Astrocyte (in vitro differentiated cells and primary cell): ENCODE measurements at regions not wholly inside any gene's neighbourhood (a gene's known extent, or its start where the extent isn't known, plus 50 kb on each side); places are given as distances from the start of the nearest gene placed in this dataset.

Experiments
- DNase-seq: peaks from one replicate; pipeline ENCODE4 v3.0.0-alpha.2; 2010; ENCODE audit warnings: low read depth
- FAIRE-seq: peaks from 2 replicates; lab custom pipeline; 2011; peaks lifted over from hg19 to GRCh38; lab: Jason Lieb, UNC
- H2AFZ ChIP-seq: 2 replicates; pipeline ENCODE4 v1.6.0; 2012; ENCODE audit warnings: low read depth, low read length, inconsistent platforms
- H3K27ac ChIP-seq: 2 replicates; pipeline ENCODE4 v1.5.1; 2011; ENCODE audit warnings: low read depth, low read length, inconsistent platforms
- H3K27me3 ChIP-seq: 2 replicates; pipeline ENCODE4 v1.6.0; 2011; ENCODE audit warnings: low read length, inconsistent platforms; ENCODE audit not compliant: insufficient read depth
- H3K36me3 ChIP-seq: 2 replicates; pipeline ENCODE4 v1.5.1; 2011; ENCODE audit warnings: low read length, inconsistent platforms; ENCODE audit not compliant: insufficient read depth
- H3K4me1 ChIP-seq: 2 replicates; pipeline ENCODE4 v1.5.1; 2011; ENCODE audit warnings: low read length, inconsistent platforms; ENCODE audit not compliant: insufficient read depth
- H3K4me2 ChIP-seq: 2 replicates; pipeline ENCODE4 v1.6.0; 2012; ENCODE audit warnings: low read length, inconsistent platforms
- H3K4me3 ChIP-seq: 2 replicates; pipeline ENCODE4 v1.5.1; 2011; ENCODE audit warnings: low read depth, mild to moderate bottlenecking, low read length, inconsistent platforms; ENCODE audit not compliant: insufficient read depth
- H3K79me2 ChIP-seq: 2 replicates; pipeline ENCODE4 v1.6.0; 2012; ENCODE audit warnings: mild to moderate bottlenecking, low read length, inconsistent platforms; ENCODE audit not compliant: insufficient read depth
- H3K9ac ChIP-seq: 2 replicates; pipeline ENCODE4 v1.6.0; 2012; ENCODE audit warnings: mild to moderate bottlenecking, low read length, inconsistent platforms
- H3K9me3 ChIP-seq: 2 replicates; pipeline ENCODE4 v1.5.1; 2012; ENCODE audit warnings: low read depth, mild to moderate bottlenecking, low read length, inconsistent platforms; ENCODE audit not compliant: insufficient read depth
- H4K20me1 ChIP-seq: 2 replicates; pipeline ENCODE4 v1.6.0; 2012; ENCODE audit warnings: low read length, inconsistent platforms; ENCODE audit not compliant: insufficient read depth
- H3K27ac Mint-ChIP-seq: one replicate; pipeline ENCODE4 v1.8.0; 2021; ENCODE audit warnings: mild to moderate bottlenecking, mixed read lengths; ENCODE audit not compliant: unreplicated experiment
- H3K27me3 Mint-ChIP-seq: one replicate; pipeline ENCODE4 v1.8.0; 2021; ENCODE audit warnings: low read depth, mixed read lengths; ENCODE audit not compliant: unreplicated experiment
- H3K36me3 Mint-ChIP-seq: one replicate; pipeline ENCODE4 v1.8.0; 2021; ENCODE audit warnings: low read depth, mixed read lengths; ENCODE audit not compliant: unreplicated experiment
- H3K4me1 Mint-ChIP-seq: one replicate; pipeline ENCODE4 v1.8.0; 2021; ENCODE audit warnings: low read depth, mixed read lengths; ENCODE audit not compliant: unreplicated experiment
- H3K4me3 Mint-ChIP-seq: one replicate; pipeline ENCODE4 v1.8.0; 2021; ENCODE audit warnings: mild to moderate bottlenecking, moderate library complexity, mixed read lengths; ENCODE audit not compliant: unreplicated experiment
- H3K9me3 Mint-ChIP-seq: one replicate; pipeline ENCODE4 v1.8.0; 2021; ENCODE audit warnings: mild to moderate bottlenecking, mixed read lengths; ENCODE audit not compliant: unreplicated experiment
- CTCF ChIP-seq: IDR thresholded peaks from 2 replicates; pipeline ENCODE4 v1.5.1; 2011; ENCODE audit warnings: low read depth, mild to moderate bottlenecking, inconsistent platforms, low read length, moderate library complexity; ENCODE audit not compliant: insufficient read depth
- EZH2 ChIP-seq: IDR thresholded peaks from 2 replicates; pipeline ENCODE4 v1.6.1; 2012; ENCODE audit warnings: mild to moderate bottlenecking, low read length, inconsistent platforms; ENCODE audit not compliant: insufficient read depth

- peaks cover 2% of the 10 kb centered on the region for H3K36me3 Mint-ChIP-seq
- Histone ChIP-seq H3K9me3 (no peaks in the 10 kb centered on the region), H3K27ac (no peak overlapping the region), H3K4me1 (peaks cover 5% of the 10 kb centered on the region), H3K4me2 (no peak overlapping the region), H4K20me1 (no peaks in the 10 kb centered on the region), H3K36me3 (no peaks in the 10 kb centered on the region), H3K79me2 (no peaks in the 10 kb centered on the region), H2AFZ (no peak overlapping the region), H3K4me3 (no peak overlapping the region), H3K27me3 (no peaks in the 10 kb centered on the region), H3K9ac (no peak overlapping the region)
- H3K9me3 Mint-ChIP-seq: no peaks in the 10 kb centered on the region
- H3K4me3 Mint-ChIP-seq: no peak overlapping the region
- FAIRE-seq (no peak), DNase-seq (no peak)
- no peak overlapping the region for H3K27ac Mint-ChIP-seq
- TF ChIP-seq EZH2 (no peak), CTCF (no peak)
- peaks cover 10% of the 10 kb centered on the region for H3K4me1 Mint-ChIP-seq
- peaks cover 3% of the 10 kb centered on the region for H3K27me3 Mint-ChIP-seq
These were observed 249.2 kb upstream of the HABP2 start for GRCh38 chr10:113303544-113304146.

- H3K9ac ChIP-seq: no peak overlapping the region
- H3K27me3 Mint-ChIP-seq: peaks cover 4% of the 10 kb centered on the region
- H3K4me1 ChIP-seq: peaks cover 5% of the 10 kb centered on the region
- H3K4me2 ChIP-seq: no peak overlapping the region
- DNase-seq (no peak), FAIRE-seq (no peak)
- H3K9me3 ChIP-seq: no peaks in the 10 kb centered on the region
- H3K27ac Mint-ChIP-seq: no peak overlapping the region
- H3K4me1 Mint-ChIP-seq: peaks cover 1% of the 10 kb centered on the region
- no peak overlapping the region for H3K4me3 Mint-ChIP-seq
- H2AFZ ChIP-seq: no peak overlapping the region
- TF ChIP-seq CTCF: no peak
- no peak for TF ChIP-seq EZH2
- H3K36me3 Mint-ChIP-seq: peaks cover 2% of the 10 kb centered on the region
- no peaks in the 10 kb centered on the region for H3K27me3 ChIP-seq
- H3K79me2 ChIP-seq: no peaks in the 10 kb centered on the region
- H3K9me3 Mint-ChIP-seq: no peaks in the 10 kb centered on the region
- H4K20me1 ChIP-seq: no peaks in the 10 kb centered on the region
- no peak overlapping the region for H3K4me3 ChIP-seq
- H3K27ac ChIP-seq: no peak overlapping the region
- no peaks in the 10 kb centered on the region for H3K36me3 ChIP-seq
These were observed 248.1 kb upstream of the HABP2 start for GRCh38 chr10:113304726-113305125.

- DNase-seq (peak; percentile 85), FAIRE-seq (no peak)
- no peaks in the 10 kb centered on the region for H4K20me1 ChIP-seq
- TF ChIP-seq CTCF (no peak), EZH2 (no peak)
- no peak overlapping the region for H3K27ac ChIP-seq
- Mint-ChIP-seq H3K4me1 (peaks cover 1% of the 10 kb centered on the region), H3K27me3 (peaks cover 4% of the 10 kb centered on the region), H3K27ac (no peak overlapping the region), H3K36me3 (peaks cover 2% of the 10 kb centered on the region), H3K4me3 (no peak overlapping the region), H3K9me3 (no peaks in the 10 kb centered on the region)
- no peak overlapping the region for H3K4me2 ChIP-seq
- peaks cover 7% of the 10 kb centered on the region for H3K27me3 ChIP-seq
- no peaks in the 10 kb centered on the region for H3K9me3 ChIP-seq
- no peak overlapping the region for H3K9ac ChIP-seq
- H3K36me3 ChIP-seq: no peaks in the 10 kb centered on the region
- H3K4me3 ChIP-seq: no peak overlapping the region
- H2AFZ ChIP-seq: no peak overlapping the region
- no peaks in the 10 kb centered on the region for H3K79me2 ChIP-seq
- peaks cover 5% of the 10 kb centered on the region for H3K4me1 ChIP-seq
These were observed 247.0 kb upstream of the HABP2 start for GRCh38 chr10:113305871-113306270.
